D721Med (cell line): ENCODE measurements at regions not wholly inside any gene's neighbourhood (a gene's known extent, or its start where the extent isn't known, plus 50 kb on each side); places are given as distances from the start of the nearest gene placed in this dataset.

Experiments used
- DNase-seq: peaks from one replicate; pipeline ENCODE4 v3.0.0; 2011; ENCODE audit warnings: low spot score; ENCODE audit not compliant: insufficient read length
- FAIRE-seq: peaks from 2 replicates; lab custom pipeline; 2011; peaks lifted over from hg19 to GRCh38; lab: Jason Lieb, UNC
- TF ChIP-seq, protein P1 (sequence below): IDR thresholded peaks from 2 replicates; pipeline ENCODE4 v1.5.1; 2012; ENCODE audit warnings: mild to moderate bottlenecking, control low read depth; ENCODE audit not compliant: insufficient read depth; ENCODE audit errors: missing control alignments

DNA sequence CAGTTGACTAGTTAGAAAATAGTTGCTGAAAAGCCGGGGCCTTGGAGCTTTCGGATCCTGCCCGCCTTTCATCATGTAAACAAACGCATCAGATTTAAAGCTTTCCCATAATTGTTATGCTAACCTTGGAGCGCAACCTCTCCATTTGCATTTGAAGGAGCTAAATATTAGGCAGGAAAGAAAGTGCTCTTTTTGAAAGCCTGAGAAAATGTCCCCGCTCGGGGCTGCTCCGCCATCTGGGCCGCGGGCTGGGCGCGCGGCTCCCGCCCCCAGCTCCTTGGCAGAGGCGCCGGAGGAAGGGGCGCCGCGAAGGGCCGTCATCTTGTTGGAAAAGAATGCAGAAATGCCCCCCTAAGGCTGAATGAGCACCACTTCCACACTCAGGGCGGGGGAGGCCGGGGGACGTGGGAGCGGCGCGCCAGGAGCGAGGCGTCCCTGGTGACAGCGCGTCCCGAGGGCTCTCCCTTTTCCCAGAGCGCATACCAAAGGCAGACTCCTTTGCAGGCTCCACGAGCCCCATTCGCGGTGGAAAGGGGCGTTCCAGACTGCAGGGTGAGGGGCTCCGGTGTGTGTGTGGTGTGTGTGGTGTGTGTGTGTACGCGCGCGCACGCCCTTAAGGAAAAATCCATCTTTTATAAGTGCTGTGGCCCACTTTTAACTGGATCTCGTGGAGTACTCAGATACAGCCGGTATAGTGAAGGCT is 145.6 kb upstream of the ID4 start:
- TF ChIP-seq, protein P1, sequence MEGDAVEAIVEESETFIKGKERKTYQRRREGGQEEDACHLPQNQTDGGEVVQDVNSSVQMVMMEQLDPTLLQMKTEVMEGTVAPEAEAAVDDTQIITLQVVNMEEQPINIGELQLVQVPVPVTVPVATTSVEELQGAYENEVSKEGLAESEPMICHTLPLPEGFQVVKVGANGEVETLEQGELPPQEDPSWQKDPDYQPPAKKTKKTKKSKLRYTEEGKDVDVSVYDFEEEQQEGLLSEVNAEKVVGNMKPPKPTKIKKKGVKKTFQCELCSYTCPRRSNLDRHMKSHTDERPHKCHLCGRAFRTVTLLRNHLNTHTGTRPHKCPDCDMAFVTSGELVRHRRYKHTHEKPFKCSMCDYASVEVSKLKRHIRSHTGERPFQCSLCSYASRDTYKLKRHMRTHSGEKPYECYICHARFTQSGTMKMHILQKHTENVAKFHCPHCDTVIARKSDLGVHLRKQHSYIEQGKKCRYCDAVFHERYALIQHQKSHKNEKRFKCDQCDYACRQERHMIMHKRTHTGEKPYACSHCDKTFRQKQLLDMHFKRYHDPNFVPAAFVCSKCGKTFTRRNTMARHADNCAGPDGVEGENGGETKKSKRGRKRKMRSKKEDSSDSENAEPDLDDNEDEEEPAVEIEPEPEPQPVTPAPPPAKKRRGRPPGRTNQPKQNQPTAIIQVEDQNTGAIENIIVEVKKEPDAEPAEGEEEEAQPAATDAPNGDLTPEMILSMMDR = no peak
- FAIRE-seq = no peak

GRCh38 chr6:19692506-19693298 is 144.5 kb upstream of the ID4 start:
- FAIRE-seq (no peak), DNase-seq (no peak)
- TF ChIP-seq, protein P1 = no peak

More for the DNA sequence above, 145.6 kb upstream of the ID4 start:
- no peak for DNase-seq

GRCh38 chr6:19694697-19695096 is 142.5 kb upstream of the ID4 start:
- no peak for FAIRE-seq
- DNase-seq = no peak
- TF ChIP-seq, protein P1 = no peak

DNA sequence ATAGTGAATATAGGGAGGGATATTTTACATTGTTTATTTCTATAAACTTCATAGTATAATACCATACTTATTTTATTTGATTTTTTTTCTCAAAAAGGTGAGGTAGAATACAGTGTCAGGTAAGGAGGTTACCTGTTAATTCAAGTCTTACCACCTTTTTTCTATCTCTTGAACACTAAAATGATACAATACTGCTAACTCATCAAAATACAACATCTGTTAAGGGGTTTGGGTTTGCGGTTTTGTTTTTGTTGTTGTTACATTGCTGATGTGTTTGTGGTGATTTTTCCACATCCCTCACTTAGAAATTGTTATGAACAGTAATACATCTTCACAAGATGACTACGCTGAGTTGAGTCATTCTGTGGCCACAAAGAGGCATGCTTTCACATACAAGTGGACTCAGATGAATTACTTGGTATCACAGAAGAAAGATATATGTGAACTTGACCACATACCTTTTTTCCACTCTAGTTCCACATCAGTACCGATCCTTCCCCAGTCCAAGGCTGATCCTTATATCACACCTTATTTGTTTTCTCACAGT is 139.4 kb upstream of the ID4 start:
- TF ChIP-seq, protein P1 = no peak
- DNase-seq (no peak), FAIRE-seq (no peak)

GRCh38 chr6:19699932-19700331 is 137.2 kb upstream of the ID4 start:
- TF ChIP-seq, protein P1 = no peak
- DNase-seq (no peak), FAIRE-seq (peak; percentile 21)

GRCh38 chr6:19705606-19706005 is 131.6 kb upstream of the ID4 start:
- TF ChIP-seq, protein P1 = no peak
- no peak for FAIRE-seq
- no peak for DNase-seq
